ENCODE measurements at regions not wholly inside any gene's neighbourhood (a gene's known extent, or its start where the extent isn't known, plus 50 kb on each side); places are given as distances from the start of the nearest gene placed in this dataset.

DNA sequence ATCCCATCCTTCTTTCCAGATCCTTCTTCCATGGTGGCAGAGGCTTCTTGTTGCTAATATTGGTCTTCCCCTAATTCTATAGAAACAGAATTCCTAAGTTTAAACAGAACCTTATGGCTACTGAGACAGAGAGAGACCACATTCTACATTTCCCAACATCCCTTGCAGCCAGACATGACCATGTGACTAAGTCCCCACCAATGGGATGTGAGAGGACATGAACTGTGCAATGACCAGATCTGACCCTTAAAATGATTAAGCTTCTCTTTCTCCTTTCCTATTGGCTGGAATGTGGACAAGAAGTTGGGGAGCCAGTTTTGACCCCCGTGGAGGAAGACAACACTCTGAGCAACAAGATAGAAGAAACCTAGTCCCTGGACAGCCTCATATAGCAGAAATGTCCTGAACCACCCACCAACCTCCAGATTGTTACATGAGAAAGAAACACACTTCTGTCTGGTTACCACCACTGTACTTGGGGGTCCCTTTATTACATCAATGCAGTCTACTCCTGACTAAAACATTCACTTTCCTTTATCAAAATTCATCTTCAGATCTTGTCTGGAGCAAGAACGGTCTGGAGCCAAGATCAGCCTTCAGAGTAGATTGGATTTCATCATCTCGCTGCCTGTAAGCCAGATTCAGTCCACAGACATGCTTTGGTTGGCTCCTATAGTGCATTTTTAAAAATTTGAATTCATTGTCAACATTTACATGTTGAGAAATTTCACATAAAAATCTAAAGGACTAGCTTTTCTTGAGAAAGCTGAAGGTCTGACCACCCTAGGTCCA lies 183.9 kb downstream of the SHQ1 start:
- DNase-seq (ENCODE audit: insufficient read length, low spot score), result no peak
- peak; percentile 60 for FAIRE-seq
- no peak for TF ChIP-seq POU2F2 (IDR thresholded peaks at IDR 0.05; ENCODE audit: low read depth, low read length)
- TF ChIP-seq POLR2AphosphoS5 (IDR thresholded peaks at IDR 0.05; ENCODE audit: low read depth, low read length), result no peak
- no peak for TF ChIP-seq TAF1 (IDR thresholded peaks at IDR 0.05; ENCODE audit: low read depth, low read length)
- no peak for TF ChIP-seq SPI1 (IDR thresholded peaks at IDR 0.05; ENCODE audit: low read depth, low read length)
- TF ChIP-seq POLR2A (IDR thresholded peaks at IDR 0.05; ENCODE audit: low read depth, low read length), result no peak
- TF ChIP-seq PAX5 (IDR thresholded peaks at IDR 0.05; ENCODE audit: insufficient read depth, low read length, severe bottlenecking), result no peak

DNA sequence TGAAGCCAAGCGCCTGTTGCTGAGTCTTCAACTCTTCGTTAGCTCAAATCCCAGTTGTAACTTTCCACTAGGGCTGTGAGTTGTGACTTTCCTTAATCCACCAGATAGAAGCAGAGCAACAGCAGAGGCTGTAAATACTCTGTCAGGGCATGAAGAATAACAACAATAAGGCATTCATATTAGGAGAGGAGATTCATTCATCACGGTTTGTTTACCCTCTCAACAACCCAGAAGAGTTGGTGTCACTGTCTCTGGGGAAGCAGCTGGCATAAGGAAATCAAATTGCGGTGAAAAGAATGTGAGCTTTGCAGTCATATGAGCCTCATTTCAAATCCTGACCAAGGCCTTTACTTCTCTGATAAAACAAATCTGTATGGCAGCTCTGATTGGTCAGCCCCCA lies 184.8 kb downstream of the SHQ1 start:
- DNase-seq (ENCODE audit: insufficient read length, low spot score), result no peak
- TF ChIP-seq PAX5 (IDR thresholded peaks at IDR 0.05; ENCODE audit: insufficient read depth, low read length, severe bottlenecking) (no peak), POU2F2 (IDR thresholded peaks at IDR 0.05; ENCODE audit: low read depth, low read length) (no peak), POLR2A (IDR thresholded peaks at IDR 0.05; ENCODE audit: low read depth, low read length) (no peak), TAF1 (IDR thresholded peaks at IDR 0.05; ENCODE audit: low read depth, low read length) (no peak), SPI1 (IDR thresholded peaks at IDR 0.05; ENCODE audit: low read depth, low read length) (no peak), POLR2AphosphoS5 (IDR thresholded peaks at IDR 0.05; ENCODE audit: low read depth, low read length) (no peak)
- FAIRE-seq, result no peak

DNA sequence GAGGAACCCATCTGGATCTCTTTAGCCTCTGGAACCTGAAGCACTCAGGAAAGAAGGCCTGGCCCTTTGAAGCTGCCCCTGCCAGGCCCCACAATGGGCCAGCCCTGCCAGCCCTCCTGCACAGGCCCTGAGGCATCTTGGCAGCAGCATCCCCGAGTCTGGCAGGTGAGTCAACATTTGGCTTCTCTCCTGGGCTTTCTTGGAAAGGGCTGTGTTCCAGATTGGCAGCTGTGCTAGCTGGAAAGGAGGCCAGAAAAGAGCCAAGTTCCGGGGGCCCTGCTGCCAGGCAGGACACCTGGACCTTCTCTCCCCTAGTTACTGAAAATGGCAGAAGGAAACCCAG lies 187.2 kb downstream of the SHQ1 start:
- FAIRE-seq (no peak), DNase-seq (ENCODE audit: insufficient read length, low spot score) (no peak)
- TF ChIP-seq POLR2AphosphoS5 (IDR thresholded peaks at IDR 0.05; ENCODE audit: low read depth, low read length), result no peak

DNA sequence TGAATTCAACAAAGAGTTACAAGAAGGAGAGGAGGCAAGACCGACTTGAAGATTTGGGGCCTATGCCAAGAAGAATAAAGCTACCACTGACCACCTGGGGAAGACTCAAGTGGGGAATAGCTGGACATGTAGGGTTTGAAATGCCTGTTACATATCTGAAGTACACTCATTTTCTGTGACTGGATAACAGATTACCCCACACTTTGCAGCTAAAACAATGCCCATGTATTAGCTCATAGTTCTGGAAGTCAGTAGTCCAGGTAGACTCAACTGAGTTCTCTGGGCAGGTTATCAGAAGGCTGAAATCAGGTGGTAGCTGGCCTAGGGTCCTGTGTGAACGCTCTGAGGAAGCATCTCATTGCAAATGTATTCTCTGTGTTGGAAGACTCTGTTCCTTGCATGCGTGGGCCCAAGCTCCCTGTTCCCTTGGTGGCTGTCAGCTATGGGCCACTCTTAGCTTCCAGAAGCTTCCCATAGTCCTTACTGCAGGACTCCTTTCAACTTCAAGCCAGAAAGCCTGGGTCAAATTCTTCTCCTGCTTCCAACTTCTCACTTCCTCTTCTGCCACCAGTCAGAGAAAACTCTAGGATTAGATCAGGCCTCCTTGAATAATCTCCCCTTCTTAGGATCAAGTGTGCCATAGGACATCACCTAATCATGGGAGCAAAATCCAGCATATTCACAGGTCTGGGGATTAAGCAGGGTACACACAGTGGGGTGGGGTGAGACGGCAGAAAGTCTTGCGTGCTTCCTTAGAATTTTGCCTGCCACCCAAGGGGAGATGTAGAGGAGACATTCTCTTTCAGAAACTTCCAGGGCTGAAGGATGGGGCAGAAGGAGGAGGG lies 187.8 kb downstream of the SHQ1 start:
- FAIRE-seq, result no peak
- no peak for TF ChIP-seq POU2F2 (IDR thresholded peaks at IDR 0.05; ENCODE audit: low read depth, low read length)
- no peak for TF ChIP-seq POLR2AphosphoS5 (IDR thresholded peaks at IDR 0.05; ENCODE audit: low read depth, low read length)
- TF ChIP-seq POLR2A (IDR thresholded peaks at IDR 0.05; ENCODE audit: low read depth, low read length), result no peak
- no peak for TF ChIP-seq TAF1 (IDR thresholded peaks at IDR 0.05; ENCODE audit: low read depth, low read length)
- no peak for TF ChIP-seq PAX5 (IDR thresholded peaks at IDR 0.05; ENCODE audit: insufficient read depth, low read length, severe bottlenecking)
- TF ChIP-seq SPI1 (IDR thresholded peaks at IDR 0.05; ENCODE audit: low read depth, low read length), result peak; percentile 53
- no peak for DNase-seq (ENCODE audit: insufficient read length, low spot score)

DNA sequence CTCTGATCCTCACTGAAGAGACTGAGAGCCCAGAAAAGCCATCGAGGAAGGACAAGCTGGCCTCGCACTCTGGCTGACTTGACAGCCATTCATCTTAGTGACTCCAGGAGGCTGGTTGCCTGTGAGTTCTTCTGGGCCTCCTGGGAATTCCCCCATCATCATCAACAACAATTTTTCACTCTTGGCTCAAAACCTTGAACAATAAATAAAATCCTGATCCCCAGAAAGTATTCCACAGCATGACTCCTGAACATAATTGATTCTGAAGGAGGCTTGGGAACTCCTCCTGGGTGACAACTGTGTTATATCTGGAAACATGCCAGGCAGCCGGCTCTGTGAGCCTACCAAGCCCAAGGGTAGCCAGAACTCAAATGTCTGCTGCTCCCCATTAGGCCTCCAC lies 188.6 kb downstream of the SHQ1 start:
- DNase-seq (ENCODE audit: insufficient read length, low spot score), result no peak
- TF ChIP-seq SPI1 (IDR thresholded peaks at IDR 0.05; ENCODE audit: low read depth, low read length), result no peak
- no peak for TF ChIP-seq PAX5 (IDR thresholded peaks at IDR 0.05; ENCODE audit: insufficient read depth, low read length, severe bottlenecking)
- TF ChIP-seq POLR2A (IDR thresholded peaks at IDR 0.05; ENCODE audit: low read depth, low read length), result no peak
- TF ChIP-seq POLR2AphosphoS5 (IDR thresholded peaks at IDR 0.05; ENCODE audit: low read depth, low read length), result no peak
- no peak for TF ChIP-seq POU2F2 (IDR thresholded peaks at IDR 0.05; ENCODE audit: low read depth, low read length)
- TF ChIP-seq TAF1 (IDR thresholded peaks at IDR 0.05; ENCODE audit: low read depth, low read length), result no peak

DNA sequence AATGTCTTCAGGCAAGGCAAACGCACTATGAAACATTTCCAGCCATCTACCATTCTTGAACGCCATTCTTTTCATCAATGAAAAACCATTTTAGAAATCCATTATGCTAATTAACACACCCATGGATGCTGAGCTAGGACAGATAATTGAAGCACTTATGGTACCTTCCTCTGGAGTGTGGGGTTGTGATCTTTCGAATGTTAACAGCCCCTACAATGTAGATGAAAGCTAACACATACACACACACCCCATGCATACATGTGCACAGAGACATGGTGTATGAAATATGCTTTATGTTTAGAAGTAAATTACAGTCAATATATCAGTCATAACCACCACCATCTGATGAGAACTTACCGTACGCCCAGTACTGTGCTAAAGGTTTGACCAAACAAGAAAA lies 189.1 kb downstream of the SHQ1 start:
- TF ChIP-seq SPI1 (IDR thresholded peaks at IDR 0.05; ENCODE audit: low read depth, low read length) (no peak), POLR2AphosphoS5 (IDR thresholded peaks at IDR 0.05; ENCODE audit: low read depth, low read length) (no peak), POLR2A (IDR thresholded peaks at IDR 0.05; ENCODE audit: low read depth, low read length) (no peak), PAX5 (IDR thresholded peaks at IDR 0.05; ENCODE audit: insufficient read depth, low read length, severe bottlenecking) (no peak), TAF1 (IDR thresholded peaks at IDR 0.05; ENCODE audit: low read depth, low read length) (no peak), POU2F2 (IDR thresholded peaks at IDR 0.05; ENCODE audit: low read depth, low read length) (no peak)
- FAIRE-seq, result no peak
- DNase-seq (ENCODE audit: insufficient read length, low spot score), result no peak

More for the DNA sequence above, 188.6 kb downstream of the SHQ1 start:
- no peak for FAIRE-seq

DNA sequence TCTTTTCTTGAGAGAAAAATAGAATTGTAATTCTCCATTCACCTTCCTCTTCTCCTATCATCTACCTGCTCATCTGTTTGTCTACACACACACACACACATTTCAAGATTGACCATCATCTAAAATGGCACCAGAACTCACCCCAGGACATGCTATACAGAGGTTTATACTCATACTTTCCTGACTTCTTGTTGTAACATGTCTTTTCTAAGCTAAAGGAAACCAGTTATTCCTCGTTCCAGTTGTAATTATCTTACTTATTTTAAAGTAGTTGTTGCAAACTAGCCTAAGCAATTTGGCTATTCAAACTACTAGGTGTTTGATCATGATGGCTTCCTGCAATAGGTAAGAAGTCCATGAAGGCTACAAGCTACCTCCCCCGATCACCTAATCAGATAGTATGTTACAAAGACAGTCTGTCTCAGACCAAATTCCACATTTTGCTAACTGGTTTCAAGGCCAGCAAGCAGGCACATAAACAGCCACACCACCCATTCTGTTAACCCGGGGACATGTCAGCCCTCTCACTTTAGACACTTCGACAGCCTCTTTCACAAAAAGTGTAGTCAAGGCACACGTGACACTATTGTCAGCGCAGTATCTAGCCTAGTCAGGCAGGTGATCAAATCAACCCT lies 189.7 kb downstream of the SHQ1 start:
- FAIRE-seq (no peak), DNase-seq (ENCODE audit: insufficient read length, low spot score) (no peak)
- no peak for TF ChIP-seq SPI1 (IDR thresholded peaks at IDR 0.05; ENCODE audit: low read depth, low read length)
- TF ChIP-seq PAX5 (IDR thresholded peaks at IDR 0.05; ENCODE audit: insufficient read depth, low read length, severe bottlenecking), result no peak
- TF ChIP-seq POLR2A (IDR thresholded peaks at IDR 0.05; ENCODE audit: low read depth, low read length), result no peak
- no peak for TF ChIP-seq POLR2AphosphoS5 (IDR thresholded peaks at IDR 0.05; ENCODE audit: low read depth, low read length)
- TF ChIP-seq POU2F2 (IDR thresholded peaks at IDR 0.05; ENCODE audit: low read depth, low read length), result no peak
- TF ChIP-seq TAF1 (IDR thresholded peaks at IDR 0.05; ENCODE audit: low read depth, low read length), result no peak

DNA sequence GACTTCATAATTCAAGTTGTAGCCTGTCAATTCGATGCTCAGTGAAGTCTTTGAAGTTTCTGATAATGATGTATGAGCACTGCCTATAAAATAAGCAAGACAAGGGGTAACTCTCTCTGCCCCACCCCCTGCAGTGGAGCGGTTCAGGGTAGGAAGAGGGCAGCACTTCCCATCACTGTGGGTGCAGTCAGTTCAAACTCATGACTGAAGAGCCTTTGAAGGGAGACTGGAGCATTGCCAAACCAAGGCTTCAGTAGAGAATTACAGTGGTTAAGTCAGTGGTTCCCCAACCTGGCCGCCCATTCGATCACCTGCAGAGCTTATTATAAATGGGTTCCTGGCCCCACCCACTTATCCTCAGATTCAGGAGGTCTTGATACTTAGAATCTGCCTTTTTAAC lies 190.6 kb downstream of the SHQ1 start:
- no peak for TF ChIP-seq POU2F2 (IDR thresholded peaks at IDR 0.05; ENCODE audit: low read depth, low read length)
- TF ChIP-seq POLR2AphosphoS5 (IDR thresholded peaks at IDR 0.05; ENCODE audit: low read depth, low read length), result no peak
- no peak for TF ChIP-seq POLR2A (IDR thresholded peaks at IDR 0.05; ENCODE audit: low read depth, low read length)
- TF ChIP-seq SPI1 (IDR thresholded peaks at IDR 0.05; ENCODE audit: low read depth, low read length), result no peak
- no peak for TF ChIP-seq TAF1 (IDR thresholded peaks at IDR 0.05; ENCODE audit: low read depth, low read length)
- TF ChIP-seq PAX5 (IDR thresholded peaks at IDR 0.05; ENCODE audit: insufficient read depth, low read length, severe bottlenecking), result no peak
- DNase-seq (ENCODE audit: insufficient read length, low spot score) (no peak), FAIRE-seq (no peak)

DNA sequence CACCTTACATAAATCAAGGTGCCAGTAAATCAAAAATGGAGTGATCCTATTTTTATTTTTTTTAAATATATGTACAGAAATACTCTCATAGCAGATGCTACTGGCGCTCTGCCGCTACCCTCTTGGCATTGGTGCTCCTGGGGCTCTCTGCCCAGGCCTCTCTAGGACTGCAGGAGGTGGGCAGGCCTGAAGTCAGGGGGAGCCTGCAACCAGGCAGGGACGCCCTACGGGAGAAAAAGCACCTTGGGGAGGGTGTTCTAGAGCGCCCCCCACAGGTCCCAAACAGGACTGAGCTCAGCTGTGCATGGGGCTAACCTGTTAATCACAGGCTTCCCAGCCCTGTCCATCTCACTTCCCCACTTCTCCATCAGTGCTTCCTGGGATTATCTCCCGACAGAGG lies 192.5 kb downstream of the SHQ1 start:
- FAIRE-seq (no peak), DNase-seq (ENCODE audit: insufficient read length, low spot score) (no peak)
- TF ChIP-seq POU2F2 (IDR thresholded peaks at IDR 0.05; ENCODE audit: low read depth, low read length), result no peak
- TF ChIP-seq SPI1 (IDR thresholded peaks at IDR 0.05; ENCODE audit: low read depth, low read length), result no peak
- TF ChIP-seq POLR2A (IDR thresholded peaks at IDR 0.05; ENCODE audit: low read depth, low read length), result no peak
- no peak for TF ChIP-seq POLR2AphosphoS5 (IDR thresholded peaks at IDR 0.05; ENCODE audit: low read depth, low read length)
- no peak for TF ChIP-seq TAF1 (IDR thresholded peaks at IDR 0.05; ENCODE audit: low read depth, low read length)
- no peak for TF ChIP-seq PAX5 (IDR thresholded peaks at IDR 0.05; ENCODE audit: insufficient read depth, low read length, severe bottlenecking)

Measured in GM12891 (cell line).